Epithelial cell of esophagus (primary cell): ENCODE measurements at regions not wholly inside any gene's neighbourhood (a gene's known extent, or its start where the extent isn't known, plus 50 kb on each side); places are given as distances from the start of the nearest gene placed in this dataset.

Source experiments
- DNase-seq: peaks from one replicate; pipeline ENCODE4 v3.0.0; 2010; ENCODE audit warnings: low read depth
- H3K4me3 ChIP-seq: 2 replicates; pipeline ENCODE4 v1.5.1; 2011; ENCODE audit warnings: mild to moderate bottlenecking, low read length, control low read depth
- TF ChIP-seq, protein P1 (sequence below): IDR thresholded peaks from 2 replicates; pipeline ENCODE4 v1.5.1; 2011; ENCODE audit warnings: low read depth, mild to moderate bottlenecking, low read length, control low read depth, inconsistent platforms; ENCODE audit not compliant: insufficient read depth; ENCODE audit errors: missing control alignments

DNA sequence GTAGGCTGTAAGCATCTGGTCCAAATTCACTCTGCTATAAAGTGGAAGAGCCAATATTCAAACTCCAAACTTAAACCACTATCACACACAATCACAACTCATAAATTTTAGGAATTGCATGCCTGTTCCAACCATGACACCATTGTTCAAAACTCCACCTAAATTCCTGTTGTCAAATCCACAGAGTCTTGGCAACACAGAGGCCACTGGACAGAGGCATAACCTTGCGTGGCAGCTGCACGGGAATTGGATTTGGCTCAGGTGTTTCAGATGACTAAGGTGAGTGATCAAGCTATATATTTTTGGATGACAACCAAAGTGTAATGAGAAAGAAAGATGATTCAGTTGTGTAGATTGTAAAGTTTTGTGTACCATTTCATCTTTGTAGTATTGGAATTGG lies 422.7 kb upstream of the TNP1 start:
- no peak overlapping the region for H3K4me3 ChIP-seq
- TF ChIP-seq, protein P1, sequence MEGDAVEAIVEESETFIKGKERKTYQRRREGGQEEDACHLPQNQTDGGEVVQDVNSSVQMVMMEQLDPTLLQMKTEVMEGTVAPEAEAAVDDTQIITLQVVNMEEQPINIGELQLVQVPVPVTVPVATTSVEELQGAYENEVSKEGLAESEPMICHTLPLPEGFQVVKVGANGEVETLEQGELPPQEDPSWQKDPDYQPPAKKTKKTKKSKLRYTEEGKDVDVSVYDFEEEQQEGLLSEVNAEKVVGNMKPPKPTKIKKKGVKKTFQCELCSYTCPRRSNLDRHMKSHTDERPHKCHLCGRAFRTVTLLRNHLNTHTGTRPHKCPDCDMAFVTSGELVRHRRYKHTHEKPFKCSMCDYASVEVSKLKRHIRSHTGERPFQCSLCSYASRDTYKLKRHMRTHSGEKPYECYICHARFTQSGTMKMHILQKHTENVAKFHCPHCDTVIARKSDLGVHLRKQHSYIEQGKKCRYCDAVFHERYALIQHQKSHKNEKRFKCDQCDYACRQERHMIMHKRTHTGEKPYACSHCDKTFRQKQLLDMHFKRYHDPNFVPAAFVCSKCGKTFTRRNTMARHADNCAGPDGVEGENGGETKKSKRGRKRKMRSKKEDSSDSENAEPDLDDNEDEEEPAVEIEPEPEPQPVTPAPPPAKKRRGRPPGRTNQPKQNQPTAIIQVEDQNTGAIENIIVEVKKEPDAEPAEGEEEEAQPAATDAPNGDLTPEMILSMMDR = no peak
- peak; percentile 25 for DNase-seq

DNA sequence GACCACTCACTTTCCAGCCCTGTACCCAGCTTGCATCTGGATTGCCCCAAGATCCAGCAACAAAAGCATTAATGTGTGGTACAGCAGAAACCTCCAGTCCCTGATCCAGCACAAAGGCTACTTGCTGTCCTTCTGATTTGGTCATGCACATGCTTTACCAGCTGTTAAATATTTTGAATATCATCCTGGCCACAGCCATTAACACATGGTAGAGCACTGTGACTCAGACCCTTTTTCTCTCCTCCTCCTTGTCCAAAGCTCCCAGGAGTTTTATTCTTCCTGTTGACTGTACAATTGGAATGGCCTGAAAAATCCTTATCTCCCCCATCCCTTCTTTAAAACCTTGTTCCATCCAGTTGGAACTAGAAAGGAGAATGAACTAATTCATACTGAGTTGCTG lies 419.7 kb upstream of the TNP1 start:
- DNase-seq = peak; percentile 55

GRCh38 chr2:217279140-217279539 lies 419.3 kb upstream of the TNP1 start:
- TF ChIP-seq, protein P1 = no peak
- DNase-seq = no peak
- H3K4me3 ChIP-seq = no peak overlapping the region

More for the DNA sequence above, 419.7 kb upstream of the TNP1 start:
- TF ChIP-seq, protein P1 = no peak
- no peak overlapping the region for H3K4me3 ChIP-seq

DNA sequence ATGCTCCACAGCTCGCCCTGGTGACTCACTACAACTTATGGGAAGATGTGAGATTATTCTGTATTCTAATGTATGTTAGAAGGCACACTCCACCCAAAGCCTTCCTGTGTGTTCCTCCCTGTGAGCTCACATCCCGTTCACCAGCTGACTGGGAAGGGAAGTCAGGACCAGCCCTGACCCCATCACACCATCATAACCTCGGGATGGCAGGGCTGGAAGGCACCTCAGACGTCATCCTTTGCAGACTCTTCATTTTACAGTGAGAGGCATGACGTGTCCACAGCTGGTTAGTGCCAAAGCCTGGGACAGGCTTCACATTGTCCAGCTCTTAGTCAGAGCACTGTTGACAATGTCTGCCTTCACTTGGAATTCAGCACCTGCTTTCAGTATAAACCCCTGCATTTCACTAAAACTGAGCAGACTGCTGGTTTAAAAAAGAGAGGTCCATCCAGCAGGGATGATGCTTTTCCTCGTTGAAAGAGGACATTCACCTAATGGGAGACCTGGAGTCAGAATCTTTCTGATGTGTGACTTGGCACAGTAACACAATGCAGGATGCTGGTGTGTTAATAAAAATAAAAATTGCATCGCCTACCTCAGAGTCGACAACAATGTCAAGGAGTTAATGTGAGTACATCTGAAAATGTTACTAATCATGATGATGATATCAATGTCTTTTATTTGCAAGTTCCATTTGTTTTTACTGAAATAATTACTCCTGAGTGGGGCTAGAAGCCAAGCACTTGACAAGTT lies 418.0 kb upstream of the TNP1 start:
- TF ChIP-seq, protein P1 = no peak
- DNase-seq = peak; percentile 83
- H3K4me3 ChIP-seq = no peak overlapping the region

GRCh38 chr2:217276433-217276832 lies 416.6 kb upstream of the TNP1 start:
- TF ChIP-seq, protein P1 = no peak
- DNase-seq = no peak
- no peak overlapping the region for H3K4me3 ChIP-seq

- TF ChIP-seq, protein P1 = no peak
- H3K4me3 ChIP-seq = no peak overlapping the region
- DNase-seq = no peak
These were observed 415.2 kb upstream of the TNP1 start for GRCh38 chr2:217275091-217275490.

DNA sequence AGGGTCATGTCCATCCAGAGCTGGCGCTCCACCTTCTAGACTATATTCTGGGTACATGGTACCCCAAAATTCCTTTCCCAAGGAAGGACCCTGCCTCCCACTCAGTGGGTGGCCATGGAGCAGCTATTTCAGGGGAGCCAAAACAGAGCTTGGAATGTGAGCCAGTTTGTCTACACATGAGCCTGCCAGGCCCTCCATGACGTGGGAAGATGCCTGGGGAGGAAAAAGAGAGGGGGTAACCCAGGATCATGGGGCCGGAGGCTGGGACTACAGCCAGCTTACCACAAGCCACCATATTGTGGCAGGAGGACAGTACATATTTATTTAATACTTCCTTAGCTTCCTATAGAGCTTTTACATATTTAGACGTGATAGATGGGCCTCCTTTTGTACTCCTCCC lies 414.7 kb upstream of the TNP1 start:
- TF ChIP-seq, protein P1 = no peak
- H3K4me3 ChIP-seq = no peak overlapping the region
- no peak for DNase-seq
